ENCODE measurements at regions not wholly inside any gene's neighbourhood (a gene's known extent, or its start where the extent isn't known, plus 50 kb on each side); places are given as distances from the start of the nearest gene placed in this dataset.

GRCh38 chr5:105460721-105461120, 1898.1 kb upstream of the NUDT12 start:
- TF ChIP-seq EZH2phosphoT487 (IDR thresholded peaks at IDR 0.05; ENCODE audit: low read depth, severe bottlenecking, unreplicated experiment) (no peak), EZH2 (IDR thresholded peaks at IDR 0.05; ENCODE audit: borderline replicate concordance) (no peak)
- TF ChIP-seq, protein P1, sequence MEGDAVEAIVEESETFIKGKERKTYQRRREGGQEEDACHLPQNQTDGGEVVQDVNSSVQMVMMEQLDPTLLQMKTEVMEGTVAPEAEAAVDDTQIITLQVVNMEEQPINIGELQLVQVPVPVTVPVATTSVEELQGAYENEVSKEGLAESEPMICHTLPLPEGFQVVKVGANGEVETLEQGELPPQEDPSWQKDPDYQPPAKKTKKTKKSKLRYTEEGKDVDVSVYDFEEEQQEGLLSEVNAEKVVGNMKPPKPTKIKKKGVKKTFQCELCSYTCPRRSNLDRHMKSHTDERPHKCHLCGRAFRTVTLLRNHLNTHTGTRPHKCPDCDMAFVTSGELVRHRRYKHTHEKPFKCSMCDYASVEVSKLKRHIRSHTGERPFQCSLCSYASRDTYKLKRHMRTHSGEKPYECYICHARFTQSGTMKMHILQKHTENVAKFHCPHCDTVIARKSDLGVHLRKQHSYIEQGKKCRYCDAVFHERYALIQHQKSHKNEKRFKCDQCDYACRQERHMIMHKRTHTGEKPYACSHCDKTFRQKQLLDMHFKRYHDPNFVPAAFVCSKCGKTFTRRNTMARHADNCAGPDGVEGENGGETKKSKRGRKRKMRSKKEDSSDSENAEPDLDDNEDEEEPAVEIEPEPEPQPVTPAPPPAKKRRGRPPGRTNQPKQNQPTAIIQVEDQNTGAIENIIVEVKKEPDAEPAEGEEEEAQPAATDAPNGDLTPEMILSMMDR (IDR thresholded peaks at IDR 0.05; ENCODE audit: poor library complexity) = no peak
